ENCODE measurements at regions not wholly inside any gene's neighbourhood (a gene's known extent, or its start where the extent isn't known, plus 50 kb on each side); places are given as distances from the start of the nearest gene placed in this dataset.

DNA sequence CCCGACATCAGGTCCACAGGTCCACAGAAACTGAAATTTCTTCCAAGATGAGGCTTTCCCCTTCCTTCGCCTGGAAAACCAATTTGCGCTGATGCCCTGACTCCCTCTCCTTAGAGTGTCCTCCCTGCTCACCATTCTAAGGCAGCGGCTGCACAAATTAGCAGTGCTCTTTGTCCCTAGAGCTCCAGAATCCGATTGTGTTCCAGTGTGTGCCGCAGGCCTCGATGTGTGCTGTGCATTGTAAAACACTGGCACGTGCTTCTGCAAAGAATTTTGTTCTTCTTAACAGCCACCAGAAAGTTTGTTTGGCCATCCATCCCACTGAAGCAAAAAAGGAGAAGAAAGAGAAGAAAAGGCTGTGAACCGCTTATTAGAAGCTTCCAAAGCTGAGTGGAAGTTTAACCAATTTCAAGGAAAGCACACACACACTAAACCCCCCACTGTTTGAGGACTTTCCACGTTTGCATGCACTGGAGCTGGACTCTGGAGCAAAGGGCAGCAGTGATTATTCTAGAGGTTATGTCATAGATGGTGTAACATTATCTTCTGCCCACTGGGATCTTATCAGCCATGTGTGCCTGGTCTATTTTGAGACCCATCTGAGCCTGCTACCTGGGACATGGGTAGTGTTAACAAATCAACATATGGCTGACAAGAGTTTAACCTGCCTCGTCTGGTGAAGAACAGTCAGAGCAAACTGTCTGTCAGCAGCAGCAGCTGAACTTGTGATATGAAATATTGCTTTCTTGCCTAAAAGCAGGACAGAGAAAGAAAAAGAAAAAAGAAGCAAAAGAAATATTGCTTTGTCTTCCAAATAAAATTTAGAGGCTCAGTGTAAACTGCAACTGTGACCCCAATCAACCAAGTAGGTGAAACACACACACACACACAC lies 64.9 kb upstream of the RREB1 start:
- TF ChIP-seq ELF1 (tag; IDR thresholded peaks at IDR 0.05) (peak; percentile 78), PHF8 (IDR thresholded peaks at IDR 0.05; ENCODE audit: borderline replicate concordance, low read length) (no peak), SIX5 (IDR thresholded peaks at IDR 0.05; ENCODE audit: borderline replicate concordance in 1 of 2, insufficient read depth in 1 of 2, low read depth in 1 of 2, low read length in 2 of 2) (no peak), FOXA1 (IDR thresholded peaks at IDR 0.05; ENCODE audit: borderline replicate concordance) (no peak), ARID3A (IDR thresholded peaks at IDR 0.05; ENCODE audit: borderline replicate concordance, low read depth, low read length) (no peak), POLR2AphosphoS5 (IDR thresholded peaks at IDR 0.05; ENCODE audit: control insufficient read depth, insufficient read depth, low read depth, low read length) (no peak), ZNF121 (CRISPR knock-in tag; conservative IDR thresholded peaks at IDR 0.05) (no peak), CBX3 (IDR thresholded peaks at IDR 0.05; ENCODE audit: borderline replicate concordance in 1 of 2, low read length in 2 of 2) (no peak), NFIC (IDR thresholded peaks at IDR 0.05) (no peak)
- TF ChIP-seq, protein P1, sequence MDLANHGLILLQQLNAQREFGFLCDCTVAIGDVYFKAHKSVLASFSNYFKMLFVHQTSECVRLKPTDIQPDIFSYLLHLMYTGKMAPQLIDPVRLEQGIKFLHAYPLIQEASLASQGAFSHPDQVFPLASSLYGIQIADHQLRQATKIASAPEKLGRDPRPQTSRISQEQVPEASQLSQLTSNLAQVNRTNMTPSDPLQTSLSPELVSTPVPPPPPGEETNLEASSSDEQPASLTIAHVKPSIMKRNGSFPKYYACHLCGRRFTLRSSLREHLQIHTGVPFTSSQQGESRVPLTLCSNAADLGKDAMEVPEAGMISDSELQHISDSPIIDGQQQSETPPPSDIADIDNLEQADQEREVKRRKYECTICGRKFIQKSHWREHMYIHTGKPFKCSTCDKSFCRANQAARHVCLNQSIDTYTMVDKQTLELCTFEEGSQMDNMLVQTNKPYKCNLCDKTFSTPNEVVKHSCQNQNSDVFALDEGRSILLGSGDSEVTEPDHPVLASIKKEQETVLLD (IDR thresholded peaks at IDR 0.05) = no peak
- TF ChIP-seq, protein P2, sequence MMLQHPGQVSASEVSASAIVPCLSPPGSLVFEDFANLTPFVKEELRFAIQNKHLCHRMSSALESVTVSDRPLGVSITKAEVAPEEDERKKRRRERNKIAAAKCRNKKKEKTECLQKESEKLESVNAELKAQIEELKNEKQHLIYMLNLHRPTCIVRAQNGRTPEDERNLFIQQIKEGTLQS (IDR thresholded peaks at IDR 0.05) = no peak; the same call in 1 of the 2 replicates
- TF ChIP-seq, protein P2 (CRISPR knock-in tag; conservative IDR thresholded peaks at IDR 0.05) = 0 out of 2 replicates have a peak, but pooled peaks have one; percentile 32

Measured in K562 (cell line).